Tibial artery (tissue), 4 donors: ENCODE measurements at regions not wholly inside any gene's neighbourhood (a gene's known extent, or its start where the extent isn't known, plus 50 kb on each side); places are given as distances from the start of the nearest gene placed in this dataset.

Experiments
- DNase-seq, 2 donors: peaks; one replicate each; pipeline ENCODE4 v3.0.0-alpha.2; 2019
- H3K27ac ChIP-seq, 2 donors: fragments of 200-600 bp; sonication (generic) in 1 of 2; 1 replicate in 1 of 2; 2 replicates in 1 of 2; pipeline ENCODE4 v1.5.1; 2018 to 2019; ENCODE audit warnings: mild to moderate bottlenecking in 1 of 2
- H3K27me3 ChIP-seq, 2 donors: fragments of 200-600 bp; sonication (generic) in 1 of 2; one replicate each; pipeline versions ENCODE4 v1.5.1 to v1.6.0; 2016 to 2019
- H3K36me3 ChIP-seq, 3 donors: fragments of 200-600 bp; sonication (generic) in 2 of 3; one replicate each; pipeline ENCODE4 v1.5.1; 2016 to 2019; ENCODE audit warnings: mild to moderate bottlenecking in 2 of 3
- H3K4me1 ChIP-seq, 4 donors: fragments of 200-600 bp; sonication (generic) in 2 of 4; 1 replicate in 3 of 4; 2 replicates in 1 of 4; pipeline ENCODE4 v1.5.1; 2016 to 2019
- H3K4me3 ChIP-seq, 2 donors: fragments of 200-600 bp; sonication (generic) in 1 of 2; 1 replicate in 1 of 2; 2 replicates in 1 of 2; pipeline ENCODE4 v1.5.1; 2018 to 2019; ENCODE audit warnings: mild to moderate bottlenecking in 2 of 2
- H3K9me3 ChIP-seq, 3 donors: fragments of 200-600 bp; sonication (generic) in 1 of 3; one replicate each; pipeline ENCODE4 v1.5.1; 2016 to 2019
- intact Hi-C: fragments of 100-400 bp; cut with DNase I; formaldehyde crosslinking; loops from one replicate; pipeline ENCODE4 v1.15.0; 2023; ENCODE audit warnings: low total_unique reads
- TF ChIP-seq, protein P1 (sequence below), 2 experiments: fragments of 200-600 bp in 1 of 2; fragments of 450-650 bp in 1 of 2; IDR thresholded peaks; one replicate each; pipeline ENCODE4 v1.5.1; 2017 to 2019; ENCODE audit warnings: antibody characterized with exemption in 2 of 2, mild to moderate bottlenecking in 1 of 2, moderate library complexity in 1 of 2

- Histone ChIP-seq H3K9me3 (no peaks in the 10 kb centered on the region), H3K4me3 (no peak overlapping the region), H3K4me1 (no peaks in the 10 kb centered on the region), H3K36me3 (no peaks in the 10 kb centered on the region), H3K27ac (no peak overlapping the region), H3K27me3 (no peaks in the 10 kb centered on the region)
- TF ChIP-seq, protein P1, sequence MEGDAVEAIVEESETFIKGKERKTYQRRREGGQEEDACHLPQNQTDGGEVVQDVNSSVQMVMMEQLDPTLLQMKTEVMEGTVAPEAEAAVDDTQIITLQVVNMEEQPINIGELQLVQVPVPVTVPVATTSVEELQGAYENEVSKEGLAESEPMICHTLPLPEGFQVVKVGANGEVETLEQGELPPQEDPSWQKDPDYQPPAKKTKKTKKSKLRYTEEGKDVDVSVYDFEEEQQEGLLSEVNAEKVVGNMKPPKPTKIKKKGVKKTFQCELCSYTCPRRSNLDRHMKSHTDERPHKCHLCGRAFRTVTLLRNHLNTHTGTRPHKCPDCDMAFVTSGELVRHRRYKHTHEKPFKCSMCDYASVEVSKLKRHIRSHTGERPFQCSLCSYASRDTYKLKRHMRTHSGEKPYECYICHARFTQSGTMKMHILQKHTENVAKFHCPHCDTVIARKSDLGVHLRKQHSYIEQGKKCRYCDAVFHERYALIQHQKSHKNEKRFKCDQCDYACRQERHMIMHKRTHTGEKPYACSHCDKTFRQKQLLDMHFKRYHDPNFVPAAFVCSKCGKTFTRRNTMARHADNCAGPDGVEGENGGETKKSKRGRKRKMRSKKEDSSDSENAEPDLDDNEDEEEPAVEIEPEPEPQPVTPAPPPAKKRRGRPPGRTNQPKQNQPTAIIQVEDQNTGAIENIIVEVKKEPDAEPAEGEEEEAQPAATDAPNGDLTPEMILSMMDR (IDR thresholded peaks at IDR 0.05): no peak
- DNase-seq: no peak
- intact Hi-C loops: no loop called here
These were observed 65.5 kb downstream of the ANKRD60 start for GRCh38 chr20:58162986-58163385.

DNA sequence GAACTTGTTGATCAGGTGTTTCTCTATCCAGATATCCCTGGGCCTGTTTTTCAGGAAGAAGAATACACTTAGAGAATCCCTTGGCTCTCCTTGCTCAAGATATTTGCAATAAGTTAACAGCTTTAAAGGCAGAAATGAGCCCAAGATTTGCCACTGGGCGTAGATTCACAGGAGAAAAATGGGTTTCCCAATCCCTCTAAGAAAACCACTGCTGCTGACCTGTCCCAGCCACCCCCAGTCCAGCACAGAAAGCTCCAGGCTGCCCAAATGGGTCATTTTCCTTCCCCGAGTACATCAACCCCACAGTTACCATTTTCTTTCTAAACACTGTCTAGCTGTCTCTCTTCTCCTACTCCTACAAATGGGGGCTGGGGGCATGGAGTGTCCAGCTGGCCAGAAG, 67.3 kb downstream of the ANKRD60 start:
- no peak overlapping the region for H3K4me3 ChIP-seq
- TF ChIP-seq, protein P1 (IDR thresholded peaks at IDR 0.05): no peak
- no peaks in the 10 kb centered on the region for H3K4me1 ChIP-seq
- intact Hi-C loops: no loop called here
- H3K27me3 ChIP-seq: no peaks in the 10 kb centered on the region
- no peak for DNase-seq
- no peak overlapping the region for H3K27ac ChIP-seq
- H3K9me3 ChIP-seq: no peaks in the 10 kb centered on the region
- H3K36me3 ChIP-seq: no peaks in the 10 kb centered on the region

DNA sequence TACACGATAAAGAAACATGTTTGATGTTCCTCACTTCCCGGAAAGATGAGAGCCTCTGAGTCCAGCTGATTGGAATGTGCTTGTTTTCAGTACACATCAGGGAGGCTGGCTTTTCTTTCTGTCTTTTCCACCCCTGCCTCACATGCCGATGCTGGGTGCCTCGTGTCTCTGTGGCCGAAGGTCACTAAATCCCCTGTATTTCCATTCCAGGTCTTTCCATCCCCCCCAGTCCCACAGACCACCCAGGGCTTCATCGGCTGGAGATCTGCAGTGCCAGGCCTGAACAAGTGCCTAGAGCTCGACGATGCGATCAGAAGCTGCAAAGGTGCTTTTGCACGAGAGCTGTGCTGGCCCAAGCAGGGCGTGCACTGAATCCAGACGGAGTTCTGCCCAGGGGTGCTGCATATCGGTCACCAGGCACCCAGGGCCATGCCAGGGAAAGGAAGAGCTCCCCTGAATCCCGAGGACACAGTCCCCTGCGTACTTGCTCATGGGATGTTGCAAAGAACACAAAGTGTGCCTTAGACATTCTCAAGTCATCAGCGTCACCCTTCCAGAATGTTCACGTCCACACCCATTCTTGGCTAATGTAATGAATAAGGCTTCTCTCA, 67.9 kb downstream of the ANKRD60 start:
- TF ChIP-seq, protein P1 (IDR thresholded peaks at IDR 0.05): no peak
- Histone ChIP-seq H3K9me3 (no peaks in the 10 kb centered on the region), H3K4me1 (no peaks in the 10 kb centered on the region), H3K36me3 (no peaks in the 10 kb centered on the region), H3K27me3 (no peaks in the 10 kb centered on the region), H3K4me3 (no peak overlapping the region), H3K27ac (no peak overlapping the region)
- no peak for DNase-seq
- intact Hi-C loops: no loop called here

DNA sequence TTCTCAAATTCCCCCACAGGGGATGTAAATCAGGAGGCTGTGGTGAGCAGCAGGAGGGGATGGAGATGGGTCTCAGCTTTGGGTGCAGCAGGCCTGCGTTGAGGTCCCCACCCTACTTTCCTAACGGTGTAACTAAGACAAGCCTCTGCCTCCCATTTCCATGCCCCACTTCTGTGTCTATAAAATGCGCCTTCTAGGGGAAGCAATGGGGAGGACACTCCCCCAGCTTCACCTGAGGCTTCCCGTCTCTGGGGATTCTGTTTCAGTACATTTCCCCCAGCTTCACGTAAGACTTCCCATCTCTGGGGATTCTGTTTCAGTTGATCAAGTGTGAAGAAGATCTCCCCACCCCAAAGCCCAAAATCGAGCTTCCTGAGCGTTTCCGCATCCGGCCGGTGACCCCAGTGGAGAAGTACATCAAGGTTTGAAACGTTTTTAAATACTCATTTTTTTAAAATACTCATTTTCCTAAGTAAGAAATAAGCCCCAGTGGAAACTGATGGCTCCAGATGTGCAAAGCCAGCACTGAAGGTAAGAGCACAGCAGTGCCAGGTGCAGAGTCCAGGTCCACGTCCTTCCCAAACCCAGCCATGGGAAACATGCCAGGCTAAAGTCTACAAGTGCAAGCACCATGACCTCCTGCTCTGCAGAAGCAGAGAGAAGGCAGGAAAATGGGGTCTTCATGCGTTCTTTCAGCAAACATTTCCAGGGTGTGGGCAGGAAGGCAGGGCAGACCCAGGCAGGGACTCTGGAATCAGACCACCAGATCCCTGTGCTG, 73.1 kb downstream of the ANKRD60 start:
- TF ChIP-seq, protein P1 (IDR thresholded peaks at IDR 0.05): no peak
- intact Hi-C loops: no loop called here
- H3K9me3 ChIP-seq: no peaks in the 10 kb centered on the region
- peaks cover 0 to 5% (median 2%) of the 10 kb centered on the region in 4 donors for H3K4me1 ChIP-seq
- H3K4me3 ChIP-seq: no peak overlapping the region
- H3K36me3 ChIP-seq: no peaks in the 10 kb centered on the region
- no peak overlapping the region for H3K27ac ChIP-seq
- H3K27me3 ChIP-seq: peaks cover 0 to 2% of the 10 kb centered on the region in 2 donors
- no peak for DNase-seq

DNA sequence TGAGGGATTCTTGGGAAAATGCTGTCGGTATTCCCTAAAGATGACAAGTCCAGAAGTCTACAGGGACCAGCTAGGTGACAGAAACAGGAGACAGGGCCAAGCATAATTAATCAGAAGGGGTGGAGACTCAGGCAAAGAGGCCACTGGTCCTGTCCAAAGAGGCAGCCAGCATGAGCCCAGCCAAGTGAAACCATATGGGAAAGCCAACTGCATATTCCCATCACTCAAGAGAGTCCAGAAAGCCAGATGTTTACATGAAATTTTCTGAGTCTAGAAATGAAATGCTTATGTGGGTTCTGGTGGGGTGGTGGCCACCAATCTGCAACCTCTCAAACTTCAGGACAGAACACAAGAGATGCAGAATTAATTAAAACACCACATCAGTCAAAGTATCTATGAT, 74.3 kb downstream of the ANKRD60 start:
- no peaks in the 10 kb centered on the region for H3K9me3 ChIP-seq
- no peak overlapping the region for H3K4me3 ChIP-seq
- intact Hi-C loops: no loop called here
- H3K27me3 ChIP-seq: peaks cover 0 to 2% of the 10 kb centered on the region in 2 donors
- H3K4me1 ChIP-seq: peaks cover 0 to 17% (median 13%) of the 10 kb centered on the region in 4 donors
- TF ChIP-seq, protein P1 (IDR thresholded peaks at IDR 0.05): no peak
- no peak overlapping the region for H3K27ac ChIP-seq
- DNase-seq: no peak
- no peaks in the 10 kb centered on the region for H3K36me3 ChIP-seq
